IMR-90 (cell line): ENCODE measurements at regions not wholly inside any gene's neighbourhood (a gene's known extent, or its start where the extent isn't known, plus 50 kb on each side); places are given as distances from the start of the nearest gene placed in this dataset.

Experiments
- ATAC-seq: fragments of 200-7000 bp; cut with Tn5 transposase; 2 replicates; pipeline ENCODE4 v1.9.1; 2020; ENCODE audit warnings: low read depth, mild to moderate bottlenecking, moderate library complexity
- BruUV-seq: library from RNA; stranded (reverse); fragments of 400-500 nt; replicated peaks from 2 replicates; lab custom pipeline; 2021; lab: Mats Ljungman, UMichigan
- CTCF ChIA-PET: fragments of 300-600 bp; formaldehyde crosslinking; extraction: SDS; loops from one replicate; lab custom pipeline; 2021; ENCODE audit warnings: antibody characterized with exemption; lab: Yijun Ruan, JAX
- POLR2A ChIA-PET: fragments of 300-600 bp; sonication (Branson Sonifier 250); formaldehyde crosslinking; loops from one replicate; lab custom pipeline; 2022; ENCODE audit warnings: antibody characterized with exemption; ENCODE audit not compliant: unreplicated experiment; lab: Charles Lee
- DNase-seq: peaks from one replicate; pipeline ENCODE4 v3.0.0; 2013
- H2AFZ ChIP-seq: replicated peaks from 2 replicates; pipeline ENCODE3; 2013; ENCODE audit warnings: low read length, mild to moderate bottlenecking; ENCODE audit not compliant: poor library complexity
- H2AK5ac ChIP-seq: 2 replicates; pipeline ENCODE4 v1.6.1; 2013; ENCODE audit warnings: low read depth, low read length, inconsistent platforms
- H2AK9ac ChIP-seq: replicated peaks from 2 replicates; pipeline ENCODE3; 2013; ENCODE audit warnings: mild to moderate bottlenecking, low read depth, low read length, moderate library complexity; ENCODE audit not compliant: poor library complexity
- H2BK120ac ChIP-seq: 2 replicates; pipeline ENCODE4 v1.6.1; 2013; ENCODE audit warnings: low read depth, low read length, inconsistent platforms
- H2BK15ac ChIP-seq: 3 replicates; pipeline ENCODE4 v1.6.1; 2013; ENCODE audit warnings: low read depth, low read length, inconsistent platforms
- H2BK20ac ChIP-seq: 2 replicates; pipeline ENCODE4 v1.6.1; 2013; ENCODE audit warnings: low read depth, mild to moderate bottlenecking, inconsistent platforms, low read length, moderate library complexity
- H2BK5ac ChIP-seq: 2 replicates; pipeline ENCODE4 v1.6.1; 2013; ENCODE audit warnings: mild to moderate bottlenecking, low read depth, low read length, inconsistent platforms; ENCODE audit not compliant: poor library complexity, severe bottlenecking
- H3K14ac ChIP-seq: replicated peaks from 2 replicates; pipeline ENCODE4 v1.6.1; 2013; ENCODE audit warnings: low read depth, low read length, inconsistent platforms
- H3K18ac ChIP-seq: 2 replicates; pipeline ENCODE4 v1.6.1; 2013; ENCODE audit warnings: low read depth, low read length, control low read depth
- H3K23ac ChIP-seq: 2 replicates; pipeline ENCODE4 v1.6.1; 2013; ENCODE audit warnings: low read depth, low read length, inconsistent platforms
- H3K27ac ChIP-seq: 2 replicates; pipeline ENCODE4 v1.5.1; 2013; ENCODE audit warnings: mild to moderate bottlenecking, control low read depth, low read length; ENCODE audit not compliant: insufficient read depth
- H3K27me3 ChIP-seq: 2 replicates; pipeline ENCODE4 v1.6.1; 2013; ENCODE audit warnings: low read length; ENCODE audit not compliant: control insufficient read depth, insufficient read depth
- H3K36me3 ChIP-seq: 2 replicates; pipeline ENCODE4 v1.6.1; 2013; ENCODE audit warnings: low read length, mixed read lengths; ENCODE audit not compliant: control insufficient read depth, insufficient read depth
- H3K4ac ChIP-seq: 2 replicates; pipeline ENCODE4 v1.6.1; 2013; ENCODE audit warnings: low read depth, low read length, inconsistent platforms
- H3K4me1 ChIP-seq: 2 replicates; pipeline ENCODE4 v1.6.1; 2013; ENCODE audit warnings: low read length, mixed read lengths; ENCODE audit not compliant: control insufficient read depth, insufficient read depth
- H3K4me2 ChIP-seq: 2 replicates; pipeline ENCODE4 v1.6.1; 2013; ENCODE audit warnings: low read depth, mild to moderate bottlenecking, control low read depth, low read length, moderate library complexity
- H3K4me3 ChIP-seq: 2 replicates; pipeline ENCODE4 v1.5.1; 2013; ENCODE audit warnings: low read depth, mild to moderate bottlenecking, control low read depth, low read length, moderate library complexity; ENCODE audit not compliant: insufficient read depth
- H3K56ac ChIP-seq: 2 replicates; pipeline ENCODE4 v1.6.1; 2013; ENCODE audit warnings: low read length, inconsistent platforms; ENCODE audit not compliant: insufficient read depth; ENCODE audit errors: extremely low read depth
- H3K79me1 ChIP-seq, 2 experiments: 2 replicates each; pipeline ENCODE4 v1.6.1; 2013; ENCODE audit warnings: low read length in 2 of 2, inconsistent platforms in 1 of 2, low read depth in 1 of 2
- H3K9ac ChIP-seq: 2 replicates; pipeline ENCODE4 v1.6.1; 2013; ENCODE audit warnings: low read depth, low read length, control low read depth
- H3K9me1 ChIP-seq: 2 replicates; pipeline ENCODE4 v1.6.1; 2013; ENCODE audit warnings: low read length, inconsistent platforms; ENCODE audit not compliant: insufficient read depth
- H3K9me3 ChIP-seq: 2 replicates; pipeline ENCODE4 v1.6.1; 2013; ENCODE audit warnings: low read length; ENCODE audit not compliant: control insufficient read depth, insufficient read depth
- H4K20me1 ChIP-seq: 2 replicates; pipeline ENCODE4 v1.6.1; 2013; ENCODE audit warnings: low read length, inconsistent platforms; ENCODE audit not compliant: insufficient read depth
- H4K5ac ChIP-seq: 2 replicates; pipeline ENCODE4 v1.6.1; 2013; ENCODE audit warnings: mild to moderate bottlenecking, low read depth, low read length, control low read depth
- H4K8ac ChIP-seq, 2 experiments: 2 replicates each; pipeline ENCODE4 v1.6.1; 2013; ENCODE audit warnings: low read depth in 2 of 2, low read length in 2 of 2, control low read depth in 1 of 2, inconsistent platforms in 1 of 2
- H4K91ac ChIP-seq: 2 replicates; pipeline ENCODE4 v1.6.1; 2013; ENCODE audit warnings: low read depth, low read length, inconsistent platforms; ENCODE audit not compliant: insufficient read depth
- BHLHE40 ChIP-seq: fragments of 150-350 bp; IDR thresholded peaks from 2 replicates; pipeline ENCODE4 v1.6.1; 2016; ENCODE audit warnings: mild to moderate bottlenecking, low read depth, low read length
- CEBPB ChIP-seq: IDR thresholded peaks from 2 replicates; pipeline ENCODE4 v1.6.1; 2012; ENCODE audit warnings: low read depth, low read length, improper control_type of control experiment
- MAFK ChIP-seq: IDR thresholded peaks from 2 replicates; pipeline ENCODE4 v1.6.1; 2012; ENCODE audit warnings: low read depth, low read length, improper control_type of control experiment
- POLR2A ChIP-seq: IDR thresholded peaks from 2 replicates; pipeline ENCODE4 v1.6.1; 2012; ENCODE audit warnings: mild to moderate bottlenecking, low read depth, low read length
- RCOR1 ChIP-seq: IDR thresholded peaks from 2 replicates; pipeline ENCODE4 v1.6.1; 2012; ENCODE audit warnings: mild to moderate bottlenecking, low read length, improper control_type of control experiment; ENCODE audit not compliant: insufficient replicate concordance
- SMC3 ChIP-seq: fragments of 150-350 bp; IDR thresholded peaks from 2 replicates; pipeline ENCODE4 v1.6.1; 2016; ENCODE audit warnings: low read depth, mild to moderate bottlenecking, antibody characterized with exemption, low read length, moderate library complexity
- dilution Hi-C: fragments of 300-500 bp; cut with HindIII; formaldehyde crosslinking; loops from one replicate; pipeline ENCODE4 v1.14.3; 2018; ENCODE audit warnings: low sequenced_read_pairs; ENCODE audit not compliant: unreplicated experiment
- in situ Hi-C: fragments of 300-500 bp; cut with MboI; formaldehyde crosslinking; loops from 3 replicates; pipeline ENCODE4 v1.14.3; 2019; ENCODE audit warnings: low sequenced_read_pairs, inconsistent platforms, mixed read lengths
- intact Hi-C: fragments of 100-400 bp; cut with micrococcal nuclease; formaldehyde crosslinking; loops from 2 replicates; pipeline ENCODE4 v1.10.0; 2022
- TF ChIP-seq, protein P1 (sequence below): fragments of 150-350 bp; IDR thresholded peaks from 2 replicates; pipeline ENCODE4 v1.6.1; 2017; ENCODE audit warnings: mild to moderate bottlenecking, antibody characterized with exemption, low read length, low read depth

DNA sequence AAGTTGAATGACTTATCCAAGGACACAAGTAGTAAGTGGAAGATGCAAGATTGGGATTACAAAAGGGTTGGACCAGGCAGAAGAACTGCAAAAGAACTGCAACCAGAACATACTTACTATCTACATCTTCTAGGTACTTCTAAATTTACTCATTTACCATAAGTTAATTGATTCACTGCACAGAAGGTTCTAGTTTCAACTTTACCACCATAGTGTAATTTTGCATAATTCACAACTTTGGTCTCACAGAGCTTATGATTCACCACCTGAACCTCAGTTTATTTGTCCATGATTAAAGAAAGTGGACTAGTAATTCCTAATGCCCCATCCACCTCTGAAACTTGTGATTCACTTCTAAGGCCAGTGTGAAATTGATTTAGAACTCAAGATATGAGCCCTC, 236.8 kb upstream of the UBE2E2 start:
- no peak for TF ChIP-seq RCOR1
- TF ChIP-seq POLR2A: no peak
- no peak for TF ChIP-seq BHLHE40
- no peak for TF ChIP-seq MAFK
- no peak for TF ChIP-seq SMC3
- no peak for TF ChIP-seq CEBPB
- TF ChIP-seq, protein P1, sequence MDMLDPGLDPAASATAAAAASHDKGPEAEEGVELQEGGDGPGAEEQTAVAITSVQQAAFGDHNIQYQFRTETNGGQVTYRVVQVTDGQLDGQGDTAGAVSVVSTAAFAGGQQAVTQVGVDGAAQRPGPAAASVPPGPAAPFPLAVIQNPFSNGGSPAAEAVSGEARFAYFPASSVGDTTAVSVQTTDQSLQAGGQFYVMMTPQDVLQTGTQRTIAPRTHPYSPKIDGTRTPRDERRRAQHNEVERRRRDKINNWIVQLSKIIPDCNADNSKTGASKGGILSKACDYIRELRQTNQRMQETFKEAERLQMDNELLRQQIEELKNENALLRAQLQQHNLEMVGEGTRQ: no peak
- CTCF ChIA-PET: no interaction called here
- H3K27me3 ChIP-seq: no peaks in the 10 kb centered on the region
- no peak overlapping the region for H2BK20ac ChIP-seq
- no peak overlapping the region for H2AK9ac ChIP-seq
- H3K23ac ChIP-seq: no peak overlapping the region
- H3K27ac ChIP-seq: no peak overlapping the region
- H4K91ac ChIP-seq: no peak overlapping the region
- no peak overlapping the region for H3K18ac ChIP-seq
- no peaks in the 10 kb centered on the region for H4K20me1 ChIP-seq
- intact Hi-C loops: loop anchor here (10.0 kb wide), 1 partner anchor 792 kb away; no protein-coding TSS in a partner anchor
- no peak overlapping the region for H3K4ac ChIP-seq
- H2AFZ ChIP-seq: no peak overlapping the region
- no TSS peak for BruUV-seq
- H2BK5ac ChIP-seq: no peak overlapping the region
- POLR2A ChIA-PET: no interaction called here
- DNase-seq (no peak), ATAC-seq (no peak)
- in situ Hi-C loops: loop anchor here (25.0 kb wide), 1 partner anchor 404 kb away; no protein-coding TSS in a partner anchor
- no peaks in the 10 kb centered on the region for H3K36me3 ChIP-seq
- H3K9ac ChIP-seq: no peak overlapping the region
- no peak overlapping the region for H2BK15ac ChIP-seq
- no peak overlapping the region for H3K56ac ChIP-seq
- H3K4me1 ChIP-seq: no peaks in the 10 kb centered on the region
- H2BK120ac ChIP-seq: no peak overlapping the region
- H3K9me1 ChIP-seq: no peaks in the 10 kb centered on the region
- H4K5ac ChIP-seq: no peak overlapping the region
- no peak overlapping the region for H4K8ac ChIP-seq
- no peaks in the 10 kb centered on the region for H3K9me3 ChIP-seq
- no peak overlapping the region for H3K14ac ChIP-seq
- no peak overlapping the region for H3K4me2 ChIP-seq
- dilution Hi-C loops: no loop called here
- H3K4me3 ChIP-seq: no peak overlapping the region
- no peaks in the 10 kb centered on the region for H3K79me1 ChIP-seq
- no peak overlapping the region for H2AK5ac ChIP-seq
